ENCODE measurements at regions not wholly inside any gene's neighbourhood (a gene's known extent, or its start where the extent isn't known, plus 50 kb on each side); places are given as distances from the start of the nearest gene placed in this dataset.

- DNase-seq (ENCODE audit: low spot score): no peak
- no peak for TF ChIP-seq CTCF (IDR thresholded peaks at IDR 0.05; ENCODE audit: extremely low read depth, missing control alignments)
Observed at GRCh38 chr22:48653306-48653705, 1174.4 kb downstream of the BRD1 start.

GRCh38 chr22:48652796-48653195, 1174.9 kb downstream of the BRD1 start:
- DNase-seq (ENCODE audit: low spot score): no peak
- no peak for TF ChIP-seq CTCF (IDR thresholded peaks at IDR 0.05; ENCODE audit: extremely low read depth, missing control alignments)

- TF ChIP-seq CTCF (IDR thresholded peaks at IDR 0.05; ENCODE audit: extremely low read depth, missing control alignments): no peak
- DNase-seq (ENCODE audit: low spot score): no peak
Observed at GRCh38 chr22:48651981-48652538, 1175.6 kb downstream of the BRD1 start.

GRCh38 chr22:48651036-48651890, 1176.4 kb downstream of the BRD1 start:
- TF ChIP-seq CTCF (IDR thresholded peaks at IDR 0.05; ENCODE audit: extremely low read depth, missing control alignments): no peak
- no peak for DNase-seq (ENCODE audit: low spot score)

GRCh38 chr22:48650323-48651035, 1177.2 kb downstream of the BRD1 start:
- TF ChIP-seq CTCF (IDR thresholded peaks at IDR 0.05; ENCODE audit: extremely low read depth, missing control alignments): no peak
- no peak for DNase-seq (ENCODE audit: low spot score)

GRCh38 chr22:48649466-48649865, 1178.2 kb downstream of the BRD1 start:
- no peak for TF ChIP-seq CTCF (IDR thresholded peaks at IDR 0.05; ENCODE audit: extremely low read depth, missing control alignments)
- no peak for DNase-seq (ENCODE audit: low spot score)

GRCh38 chr22:48649031-48649430, 1178.6 kb downstream of the BRD1 start:
- TF ChIP-seq CTCF (IDR thresholded peaks at IDR 0.05; ENCODE audit: extremely low read depth, missing control alignments): no peak
- DNase-seq (ENCODE audit: low spot score): no peak

Measured in GM20000 (cell line).